ENCODE measurements at regions not wholly inside any gene's neighbourhood (a gene's known extent, or its start where the extent isn't known, plus 50 kb on each side); places are given as distances from the start of the nearest gene placed in this dataset.

GRCh38 chr18:72942766-72943165 lies 75.0 kb upstream of the NETO1 start:
- TF ChIP-seq, protein P1, sequence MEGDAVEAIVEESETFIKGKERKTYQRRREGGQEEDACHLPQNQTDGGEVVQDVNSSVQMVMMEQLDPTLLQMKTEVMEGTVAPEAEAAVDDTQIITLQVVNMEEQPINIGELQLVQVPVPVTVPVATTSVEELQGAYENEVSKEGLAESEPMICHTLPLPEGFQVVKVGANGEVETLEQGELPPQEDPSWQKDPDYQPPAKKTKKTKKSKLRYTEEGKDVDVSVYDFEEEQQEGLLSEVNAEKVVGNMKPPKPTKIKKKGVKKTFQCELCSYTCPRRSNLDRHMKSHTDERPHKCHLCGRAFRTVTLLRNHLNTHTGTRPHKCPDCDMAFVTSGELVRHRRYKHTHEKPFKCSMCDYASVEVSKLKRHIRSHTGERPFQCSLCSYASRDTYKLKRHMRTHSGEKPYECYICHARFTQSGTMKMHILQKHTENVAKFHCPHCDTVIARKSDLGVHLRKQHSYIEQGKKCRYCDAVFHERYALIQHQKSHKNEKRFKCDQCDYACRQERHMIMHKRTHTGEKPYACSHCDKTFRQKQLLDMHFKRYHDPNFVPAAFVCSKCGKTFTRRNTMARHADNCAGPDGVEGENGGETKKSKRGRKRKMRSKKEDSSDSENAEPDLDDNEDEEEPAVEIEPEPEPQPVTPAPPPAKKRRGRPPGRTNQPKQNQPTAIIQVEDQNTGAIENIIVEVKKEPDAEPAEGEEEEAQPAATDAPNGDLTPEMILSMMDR (conservative IDR thresholded peaks at IDR 0.05; ENCODE audit: low read depth in 2 of 2): no peak
- no peak for TF ChIP-seq POLR2AphosphoS5 (IDR thresholded peaks at IDR 0.05; ENCODE audit: low read depth)
- TF ChIP-seq EZH2phosphoT487 (IDR thresholded peaks at IDR 0.05; ENCODE audit: unreplicated experiment): no peak
- no peak for TF ChIP-seq EZH2 (IDR thresholded peaks at IDR 0.05; ENCODE audit: low read depth, unreplicated experiment)
- TF ChIP-seq, protein P2, sequence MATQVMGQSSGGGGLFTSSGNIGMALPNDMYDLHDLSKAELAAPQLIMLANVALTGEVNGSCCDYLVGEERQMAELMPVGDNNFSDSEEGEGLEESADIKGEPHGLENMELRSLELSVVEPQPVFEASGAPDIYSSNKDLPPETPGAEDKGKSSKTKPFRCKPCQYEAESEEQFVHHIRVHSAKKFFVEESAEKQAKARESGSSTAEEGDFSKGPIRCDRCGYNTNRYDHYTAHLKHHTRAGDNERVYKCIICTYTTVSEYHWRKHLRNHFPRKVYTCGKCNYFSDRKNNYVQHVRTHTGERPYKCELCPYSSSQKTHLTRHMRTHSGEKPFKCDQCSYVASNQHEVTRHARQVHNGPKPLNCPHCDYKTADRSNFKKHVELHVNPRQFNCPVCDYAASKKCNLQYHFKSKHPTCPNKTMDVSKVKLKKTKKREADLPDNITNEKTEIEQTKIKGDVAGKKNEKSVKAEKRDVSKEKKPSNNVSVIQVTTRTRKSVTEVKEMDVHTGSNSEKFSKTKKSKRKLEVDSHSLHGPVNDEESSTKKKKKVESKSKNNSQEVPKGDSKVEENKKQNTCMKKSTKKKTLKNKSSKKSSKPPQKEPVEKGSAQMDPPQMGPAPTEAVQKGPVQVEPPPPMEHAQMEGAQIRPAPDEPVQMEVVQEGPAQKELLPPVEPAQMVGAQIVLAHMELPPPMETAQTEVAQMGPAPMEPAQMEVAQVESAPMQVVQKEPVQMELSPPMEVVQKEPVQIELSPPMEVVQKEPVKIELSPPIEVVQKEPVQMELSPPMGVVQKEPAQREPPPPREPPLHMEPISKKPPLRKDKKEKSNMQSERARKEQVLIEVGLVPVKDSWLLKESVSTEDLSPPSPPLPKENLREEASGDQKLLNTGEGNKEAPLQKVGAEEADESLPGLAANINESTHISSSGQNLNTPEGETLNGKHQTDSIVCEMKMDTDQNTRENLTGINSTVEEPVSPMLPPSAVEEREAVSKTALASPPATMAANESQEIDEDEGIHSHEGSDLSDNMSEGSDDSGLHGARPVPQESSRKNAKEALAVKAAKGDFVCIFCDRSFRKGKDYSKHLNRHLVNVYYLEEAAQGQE (IDR thresholded peaks at IDR 0.05; ENCODE audit: unreplicated experiment): no peak
- no peak for TF ChIP-seq JUNB (IDR thresholded peaks at IDR 0.05; ENCODE audit: unreplicated experiment)

Measured in GM23338 (cell line).